SKM-1 (cell line): ENCODE measurements at regions not wholly inside any gene's neighbourhood (a gene's known extent, or its start where the extent isn't known, plus 50 kb on each side); places are given as distances from the start of the nearest gene placed in this dataset.

Experiments
- DNase-seq: peaks from one replicate; lab custom pipeline; 2025; ENCODE audit not compliant: unreplicated experiment; lab: John Stamatoyannopoulos, UW

DNA sequence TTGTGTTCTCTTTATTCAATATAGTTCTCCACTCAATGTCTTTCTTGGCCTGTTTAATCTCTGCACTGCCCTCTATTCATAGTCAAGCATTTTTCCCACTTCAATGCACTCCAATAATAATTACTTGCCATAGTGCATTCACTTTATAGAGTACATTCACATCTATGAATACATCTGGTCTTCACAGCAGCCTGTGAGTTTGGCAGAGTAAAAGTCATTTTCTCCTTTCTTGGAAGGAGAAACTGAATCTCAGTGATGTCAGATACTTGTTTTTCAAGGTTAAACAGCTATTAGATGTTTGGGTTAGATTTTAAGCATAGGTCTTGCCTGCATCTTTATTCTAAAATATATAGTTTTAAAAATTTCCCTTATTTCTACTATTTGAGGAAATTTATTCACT lies 373.2 kb downstream of the TRIB2 start:
- no peak for DNase-seq

DNA sequence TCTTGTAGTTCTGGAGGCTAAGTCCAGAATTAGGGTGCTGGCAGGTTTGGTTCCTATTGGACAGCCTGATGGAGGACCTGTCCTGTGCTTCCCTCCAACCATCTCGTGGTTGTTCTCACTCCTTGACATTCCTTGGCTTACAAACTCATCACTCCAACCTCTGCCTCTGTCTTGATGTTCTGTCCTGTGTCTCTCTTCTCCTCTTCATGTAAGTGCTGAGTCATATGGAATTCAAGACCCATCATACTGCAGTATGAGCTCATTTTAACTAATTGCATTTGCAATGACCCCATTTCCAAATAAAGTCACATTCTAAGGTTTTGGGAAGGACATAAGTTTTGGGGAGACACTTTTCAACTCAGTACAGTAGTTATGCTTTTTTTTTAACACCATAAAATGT lies 374.7 kb downstream of the TRIB2 start:
- DNase-seq = no peak

DNA sequence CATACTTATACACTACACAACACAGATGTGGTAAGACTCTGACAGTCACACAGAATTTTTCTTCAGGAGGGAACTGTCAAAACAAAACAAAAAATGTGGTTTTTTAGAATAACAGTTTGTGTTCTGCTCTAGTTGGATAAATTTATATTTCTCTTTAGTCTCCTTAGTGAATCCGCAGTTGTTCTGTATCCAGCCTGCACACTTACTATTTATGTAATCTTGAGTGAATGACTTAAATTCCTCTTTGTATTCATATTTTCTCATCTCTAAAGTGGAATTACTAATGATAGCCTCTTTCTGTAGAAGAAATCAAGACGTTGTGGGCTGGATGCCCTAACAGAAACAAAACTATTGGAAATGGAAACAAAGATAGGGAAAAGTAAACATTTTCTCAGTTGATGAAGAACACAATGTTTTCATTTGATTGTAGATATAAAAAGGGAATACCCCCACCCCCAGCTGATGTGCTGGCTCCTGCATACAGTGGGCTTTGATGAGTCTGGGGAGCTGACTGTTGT lies 375.2 kb downstream of the TRIB2 start:
- no peak for DNase-seq

DNA sequence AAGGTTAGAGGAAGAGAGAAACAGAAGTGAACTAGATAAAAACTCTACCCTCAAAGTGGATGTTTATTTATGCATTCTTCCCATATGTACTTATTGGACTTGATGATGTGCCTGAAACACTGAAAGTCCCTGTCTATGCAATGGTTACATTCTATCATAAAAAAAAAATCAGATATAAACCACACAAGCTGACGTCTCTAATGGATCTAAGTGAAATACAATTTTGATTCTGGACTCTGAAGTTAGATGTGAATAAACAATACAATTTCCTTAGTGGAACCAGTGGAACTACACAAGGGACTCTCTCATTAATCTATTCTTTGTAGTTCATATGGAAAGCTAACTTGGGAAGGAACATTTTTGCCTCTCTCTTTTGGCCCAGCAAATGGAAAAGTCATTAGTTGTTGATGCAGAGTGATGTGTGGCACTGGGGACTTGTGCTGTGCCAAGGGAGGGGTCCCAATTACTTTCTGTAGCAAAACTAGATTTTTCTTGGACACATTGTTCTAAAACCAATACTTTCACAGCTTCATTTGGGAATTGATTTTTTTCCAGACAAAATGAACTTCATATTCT lies 376.8 kb downstream of the TRIB2 start:
- DNase-seq = no peak

DNA sequence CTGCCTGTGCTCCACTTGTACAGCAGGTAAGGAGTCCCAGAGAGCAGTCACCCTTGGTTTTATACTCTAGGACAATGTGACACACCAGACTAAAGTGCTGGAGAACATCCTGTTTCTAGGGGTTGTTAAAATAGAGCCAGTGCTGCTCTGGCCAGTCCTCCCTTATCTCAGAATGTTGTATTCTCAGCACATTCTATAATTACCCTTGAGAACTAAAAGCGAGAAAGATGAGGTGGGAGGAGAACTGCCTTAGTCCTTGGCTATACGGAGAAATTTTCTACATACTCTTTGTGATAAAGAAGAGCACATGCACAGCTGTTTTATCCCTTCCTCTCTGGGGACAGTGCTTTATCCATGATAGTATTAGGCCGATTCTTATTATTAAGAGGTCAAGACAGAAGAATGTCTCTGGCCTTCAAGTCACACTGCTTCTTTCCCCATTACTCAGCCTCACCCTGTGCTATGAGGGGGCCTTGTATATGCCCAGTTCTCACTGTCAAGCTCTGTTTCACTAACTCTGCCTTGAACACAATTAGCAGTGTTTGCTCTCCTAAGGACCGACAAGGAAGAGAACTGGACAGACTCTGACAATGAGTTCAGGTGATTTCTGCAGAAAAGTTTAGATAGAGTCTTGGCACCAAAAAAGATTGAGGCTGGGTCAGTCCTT lies 385.8 kb downstream of the TRIB2 start:
- DNase-seq = no peak

DNA sequence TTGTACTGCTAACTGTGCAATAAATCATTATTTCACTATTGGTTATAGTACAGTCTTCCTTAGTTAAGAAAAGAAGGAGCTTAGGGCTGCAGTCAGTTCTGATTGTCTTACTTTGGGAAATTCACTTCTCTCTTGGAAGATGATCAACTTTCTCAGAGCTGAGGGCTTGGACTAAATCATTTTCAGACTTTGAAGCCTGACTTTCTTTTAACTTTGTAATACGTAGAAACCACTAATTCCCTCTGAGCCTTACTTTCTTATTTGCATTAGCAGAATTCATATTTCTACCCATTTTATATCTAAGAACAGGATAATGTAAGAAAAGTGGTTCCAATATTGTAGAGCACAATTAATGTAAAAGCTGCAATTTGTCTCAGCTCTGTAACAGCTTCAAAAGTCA lies 386.4 kb downstream of the TRIB2 start:
- no peak for DNase-seq

DNA sequence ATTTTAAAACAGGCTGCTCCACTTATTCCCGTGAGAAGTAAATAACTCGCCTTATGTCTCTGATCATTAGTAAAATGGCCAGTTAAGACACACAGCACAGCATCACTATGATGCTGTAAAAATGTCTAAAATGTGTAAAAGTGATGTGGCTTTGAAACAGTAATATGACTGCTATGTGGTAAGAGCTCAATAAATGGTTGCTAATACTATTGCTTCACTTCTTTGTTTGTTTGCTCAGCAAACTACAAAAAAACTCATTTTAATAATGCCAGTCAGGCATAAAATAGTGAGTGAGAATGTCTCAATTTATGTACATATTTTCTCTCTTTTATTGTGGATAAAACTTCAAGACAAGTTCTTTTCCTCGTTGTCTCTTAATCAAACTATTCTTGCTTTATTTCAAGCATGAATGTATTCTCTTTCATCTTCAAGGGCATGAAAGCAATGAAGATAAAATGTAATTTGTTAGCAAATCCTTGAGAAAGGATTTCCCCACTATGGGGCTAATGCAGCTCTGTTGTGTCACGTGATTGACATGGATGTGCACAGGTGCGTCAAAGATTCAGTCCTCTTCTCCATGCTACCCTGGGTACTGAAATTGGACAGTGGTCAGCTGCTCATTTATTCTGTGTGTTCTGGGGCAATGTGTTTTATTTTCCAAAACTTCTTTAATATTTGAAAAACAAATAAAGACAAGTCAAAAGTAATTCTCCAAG lies 387.2 kb downstream of the TRIB2 start:
- DNase-seq = no peak

DNA sequence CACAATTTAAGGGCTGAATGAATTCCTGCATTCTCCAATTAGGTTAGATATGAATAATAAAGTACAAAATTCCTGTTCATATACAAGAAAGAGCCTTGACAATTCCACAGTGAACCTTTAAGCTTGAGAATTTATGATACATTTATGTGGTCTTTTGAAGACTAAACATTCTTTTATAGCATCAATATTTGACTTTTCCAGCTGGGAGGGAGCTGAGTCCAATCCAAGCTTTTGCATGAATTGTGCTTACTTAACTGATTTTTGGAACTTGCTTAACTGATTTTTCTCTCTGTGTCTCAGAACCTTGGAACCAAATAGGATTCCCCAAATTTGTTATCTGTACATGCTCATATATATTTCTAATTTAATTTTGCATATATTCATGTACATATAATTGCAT lies 388.0 kb downstream of the TRIB2 start:
- no peak for DNase-seq

DNA sequence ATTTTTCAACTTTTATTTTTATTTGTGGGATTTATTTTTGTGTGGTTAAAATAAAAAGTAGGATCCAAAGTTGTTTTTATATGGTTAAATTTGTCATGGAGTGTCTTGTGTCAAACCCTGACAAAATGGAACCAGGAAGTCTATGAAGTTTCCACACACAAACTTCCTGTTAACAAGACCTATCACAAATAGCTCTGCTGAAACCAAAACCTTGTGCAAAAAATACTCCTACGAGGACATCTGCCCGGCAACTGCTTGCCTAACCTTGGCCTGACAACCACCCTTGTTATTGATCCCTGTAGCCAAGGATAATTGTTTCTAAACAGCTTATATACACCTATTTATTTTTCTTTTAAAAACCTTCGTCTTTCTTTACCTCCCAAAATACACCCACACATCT lies 389.6 kb downstream of the TRIB2 start:
- no peak for DNase-seq

DNA sequence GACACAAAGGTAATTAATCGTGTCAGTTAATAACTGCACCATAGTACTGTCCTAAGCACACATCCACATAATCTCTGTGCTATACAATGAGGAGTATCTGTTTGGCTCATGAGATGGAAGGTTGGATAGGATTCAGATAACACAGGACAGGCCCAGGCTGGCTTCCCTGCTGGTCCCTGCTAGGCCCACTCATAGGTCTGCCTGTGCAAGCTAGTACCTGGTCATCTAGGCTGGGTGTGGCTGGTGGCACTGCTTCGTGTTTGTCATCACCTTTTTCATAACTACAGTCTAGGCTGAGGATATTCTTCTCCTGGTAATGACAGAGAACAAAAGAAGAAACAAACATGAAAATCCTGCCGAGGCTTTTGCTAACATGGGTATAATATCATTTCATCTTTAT lies 392.8 kb downstream of the TRIB2 start:
- no peak for DNase-seq

DNA sequence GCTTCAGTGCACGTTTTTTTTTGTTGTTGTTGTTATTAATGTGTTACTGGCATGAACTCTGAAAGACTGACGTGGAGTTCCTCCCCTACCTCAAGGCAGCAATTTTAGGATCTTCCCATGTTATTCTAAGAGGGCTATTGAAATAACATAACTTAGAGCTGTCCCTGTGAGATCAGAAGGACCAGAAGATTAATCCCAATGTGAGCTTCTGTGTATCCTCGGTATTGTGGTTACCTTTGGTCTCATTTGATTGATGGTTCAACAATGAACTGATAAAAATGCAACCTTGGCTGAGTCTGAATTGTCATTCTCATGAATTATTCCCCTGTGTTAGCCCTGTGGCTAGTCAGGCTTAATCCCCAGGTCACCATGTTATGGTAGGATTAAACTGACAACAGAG lies 394.1 kb downstream of the TRIB2 start:
- DNase-seq = no peak

DNA sequence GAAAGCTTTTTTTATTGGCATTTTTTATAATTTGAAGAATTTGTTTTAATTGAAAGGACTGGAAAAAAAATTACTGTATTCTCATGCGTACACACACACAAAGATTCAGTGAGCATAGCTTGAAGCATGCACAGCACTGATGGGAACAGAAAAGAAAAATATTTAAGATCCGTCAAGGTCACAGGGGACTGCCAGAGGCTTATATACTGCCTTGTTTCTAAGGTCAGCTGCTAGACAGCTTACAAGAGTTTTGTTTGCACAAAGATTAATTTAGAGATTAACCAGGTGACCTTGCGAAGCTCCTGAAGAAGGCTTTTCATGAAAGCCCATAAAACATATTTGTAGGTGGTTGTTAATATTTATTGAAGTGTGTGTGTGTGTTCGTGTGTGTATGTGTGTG lies 396.3 kb downstream of the TRIB2 start:
- DNase-seq = no peak

DNA sequence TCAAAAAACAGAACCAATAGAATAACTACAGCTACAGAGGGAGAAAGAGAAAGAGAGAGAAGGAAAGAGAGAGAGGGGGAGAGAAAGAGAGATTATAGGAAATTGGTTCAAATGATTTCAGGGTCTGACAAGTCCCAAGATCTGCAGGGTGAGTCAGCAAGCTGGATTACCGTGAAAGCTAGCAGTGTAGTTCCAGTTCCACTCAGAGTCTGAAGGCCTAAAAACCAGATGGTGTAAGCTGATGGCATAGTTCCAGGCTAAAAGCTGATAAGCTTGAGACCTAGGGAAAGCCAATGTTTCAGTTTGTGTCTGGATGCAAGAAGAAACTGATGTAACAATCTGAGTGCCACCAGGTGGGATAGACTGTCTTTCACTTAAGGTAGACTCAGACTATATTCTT lies 397.7 kb downstream of the TRIB2 start:
- DNase-seq = no peak

DNA sequence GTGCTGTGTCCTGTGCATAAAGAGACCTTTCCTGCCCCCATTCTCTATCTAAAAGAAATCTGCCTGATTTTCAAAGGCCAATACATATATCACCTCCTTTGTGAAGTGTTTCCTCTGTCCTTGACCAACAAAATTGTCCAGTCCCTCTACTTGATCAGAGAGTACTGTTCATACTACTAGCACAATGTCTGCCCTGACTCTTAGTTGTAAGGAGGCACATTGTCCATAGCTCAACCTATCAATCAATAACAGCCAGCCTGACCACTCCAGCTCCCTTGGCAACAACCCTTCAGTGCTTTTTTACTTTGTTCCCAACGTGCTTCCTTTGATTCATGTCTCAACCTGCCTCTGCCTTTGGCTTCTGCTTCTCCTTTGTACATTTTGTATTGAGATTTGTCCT lies 398.9 kb downstream of the TRIB2 start:
- no peak for DNase-seq

DNA sequence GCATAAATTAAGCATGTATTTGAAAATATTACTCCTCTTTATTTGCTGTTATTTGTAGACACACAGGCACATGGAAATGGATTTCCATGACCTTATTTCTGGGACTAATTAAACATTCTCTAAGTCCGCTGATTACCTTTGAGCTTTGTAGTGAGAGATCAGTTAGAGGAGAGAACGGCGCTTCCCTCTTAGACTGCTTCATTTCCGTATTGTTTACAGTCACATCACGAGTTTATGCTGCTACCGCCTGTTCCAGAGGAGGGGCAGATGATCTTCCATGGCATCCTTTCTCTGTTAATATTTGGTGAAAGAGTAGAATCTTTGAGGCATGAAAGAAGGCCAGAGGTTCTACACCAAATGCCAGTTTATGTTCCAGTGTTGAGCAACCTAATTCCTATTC lies 404.4 kb downstream of the TRIB2 start:
- DNase-seq = no peak

DNA sequence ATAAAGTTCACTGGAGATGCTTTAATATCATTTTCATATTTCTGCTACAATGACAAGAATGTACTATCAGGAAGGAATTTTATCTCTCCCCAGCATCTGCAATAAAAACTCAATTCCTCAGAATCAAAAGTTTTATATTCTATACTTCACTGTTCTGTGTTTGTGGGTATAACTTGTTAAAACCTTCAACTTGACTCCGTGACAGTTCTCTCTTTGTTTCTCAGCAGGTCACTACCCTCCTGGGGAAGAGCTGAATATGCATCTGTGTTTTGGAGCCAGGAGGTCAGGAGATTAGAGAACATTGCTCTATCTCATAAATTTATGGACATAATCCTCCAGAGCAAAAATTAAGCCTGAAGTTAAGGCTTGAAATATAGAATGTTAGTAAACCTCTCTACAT lies 411.4 kb downstream of the TRIB2 start:
- DNase-seq = no peak

DNA sequence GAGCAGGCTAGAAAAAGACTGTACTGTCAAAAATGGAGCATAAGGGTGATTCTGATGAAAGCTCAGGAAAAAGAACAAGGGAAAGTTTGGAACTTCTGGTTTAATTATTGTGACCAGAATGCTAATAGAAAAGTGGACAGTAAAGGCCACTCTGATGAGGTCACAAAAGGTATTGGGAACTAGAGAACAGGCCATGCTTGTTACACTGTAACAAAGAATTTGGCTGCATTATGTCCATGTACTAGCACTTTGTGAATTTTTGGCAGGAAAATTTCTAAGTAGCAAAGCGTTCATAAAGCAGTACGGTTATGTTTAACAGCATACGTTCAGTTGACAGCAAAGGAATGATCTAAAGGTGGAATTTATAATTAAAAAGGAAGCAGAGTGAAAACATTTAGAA lies 418.6 kb downstream of the TRIB2 start:
- no peak for DNase-seq

DNA sequence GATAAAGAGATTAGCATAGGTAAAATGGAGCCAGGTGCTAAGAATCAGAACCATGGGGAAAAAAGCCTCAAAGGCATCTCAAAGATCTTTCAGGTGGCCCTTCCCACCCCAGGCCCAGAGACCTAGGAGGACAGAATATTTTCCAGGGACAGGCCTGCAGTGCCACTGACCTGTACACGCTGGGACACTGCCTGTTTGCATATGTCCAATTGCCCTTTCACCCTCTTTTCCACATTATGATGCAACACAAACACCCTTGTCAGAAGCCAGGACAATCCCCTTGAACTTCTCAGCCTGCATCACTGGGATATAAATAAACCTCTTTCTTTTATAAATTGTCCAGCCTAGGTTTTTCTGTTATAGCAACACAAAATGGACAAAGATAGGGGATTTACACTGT lies 419.1 kb downstream of the TRIB2 start:
- no peak for DNase-seq

DNA sequence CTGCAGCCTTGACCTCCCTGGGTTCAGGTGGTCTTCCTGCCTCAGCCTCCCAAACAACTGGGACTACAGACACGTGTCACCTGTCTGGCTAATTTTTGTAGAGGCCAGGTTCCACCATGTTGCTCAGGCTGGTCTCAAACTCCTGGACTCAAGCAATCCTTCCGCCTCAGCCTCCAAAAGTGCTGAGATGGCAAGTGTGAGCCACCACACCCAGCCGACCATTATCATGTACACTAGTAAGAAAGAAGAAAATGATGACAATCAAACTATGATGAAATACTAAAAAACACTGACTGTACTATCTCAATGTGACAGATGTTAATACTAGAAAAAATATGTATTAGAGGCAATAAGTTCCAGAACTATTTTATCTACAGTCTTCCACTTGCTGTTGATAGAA lies 420.9 kb downstream of the TRIB2 start:
- DNase-seq = no peak

DNA sequence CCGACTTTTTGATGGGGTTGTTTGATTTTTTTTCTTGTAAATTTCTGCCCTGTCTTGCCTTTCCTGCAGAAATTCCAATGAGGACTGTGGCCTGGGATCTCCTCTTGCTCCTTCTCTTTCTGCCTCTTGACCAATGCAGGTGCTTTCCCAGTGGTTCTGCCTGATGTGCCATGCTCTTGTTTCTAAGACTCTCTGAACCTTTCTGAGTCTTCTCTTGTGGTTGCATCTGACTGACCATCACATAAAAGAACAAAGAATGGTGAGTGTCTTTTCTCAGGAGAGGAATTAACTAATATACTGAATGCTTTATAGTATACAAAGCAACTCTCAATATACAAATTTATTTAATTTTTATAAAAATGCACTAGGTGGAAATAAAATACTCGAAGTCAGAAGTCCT lies 424.6 kb downstream of the TRIB2 start:
- DNase-seq = no peak

DNA sequence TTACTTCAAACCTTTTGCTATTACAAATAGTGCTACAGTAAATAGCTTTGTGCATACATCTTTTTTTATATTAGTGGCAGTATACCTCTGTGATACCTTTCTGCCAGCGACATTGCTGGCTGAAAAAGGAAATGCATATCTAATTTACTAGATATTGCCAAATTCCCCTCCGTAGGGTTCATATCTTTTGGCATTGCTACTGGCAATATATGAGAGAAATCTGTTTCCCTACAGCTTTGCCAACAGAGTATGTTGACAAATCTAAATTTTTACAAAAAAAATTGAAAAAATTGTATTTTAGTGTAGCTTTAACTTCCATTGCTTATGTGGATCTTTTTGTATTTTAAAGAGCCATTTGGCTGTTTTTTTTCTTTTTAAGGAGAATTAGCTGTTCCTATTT lies 426.7 kb downstream of the TRIB2 start:
- DNase-seq = no peak

DNA sequence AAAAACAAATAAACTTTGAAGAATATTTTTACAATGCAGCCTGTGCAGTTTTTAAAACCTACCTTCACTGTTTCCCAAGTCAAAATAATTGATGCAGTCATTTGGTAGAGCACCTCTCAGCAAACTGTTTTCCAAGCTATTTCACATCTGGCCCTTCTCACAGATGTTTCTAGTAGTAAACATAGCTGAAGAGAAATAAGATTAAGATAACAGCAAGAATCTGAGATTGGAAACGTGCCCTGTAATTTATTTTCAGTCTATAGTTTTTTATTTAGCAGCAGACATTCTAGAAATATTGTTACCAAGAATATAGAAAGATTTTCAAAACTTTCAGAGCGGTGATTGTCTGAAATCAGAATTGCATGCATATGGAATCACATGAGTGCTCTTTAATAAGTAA lies 440.2 kb downstream of the TRIB2 start:
- DNase-seq = no peak

DNA sequence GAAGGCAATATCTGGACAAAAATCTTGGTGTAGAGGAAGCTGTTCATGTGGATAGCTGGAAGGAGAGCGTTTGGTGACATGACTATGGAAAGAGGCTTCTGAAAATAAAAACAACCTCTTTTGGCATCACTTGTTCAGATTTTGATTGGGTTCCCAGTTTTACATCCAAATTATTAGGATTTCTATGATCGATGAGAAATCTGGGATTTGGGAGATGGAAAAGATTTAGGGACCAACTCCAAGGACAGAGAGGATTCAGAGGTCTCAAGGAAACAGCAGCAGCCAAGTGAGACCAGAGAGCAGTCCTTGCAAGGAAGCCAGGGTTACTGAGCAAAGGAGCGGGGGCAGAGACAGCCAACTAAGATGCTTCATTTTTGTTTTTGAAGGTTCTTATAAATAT lies 441.7 kb downstream of the TRIB2 start:
- no peak for DNase-seq
